ENCODE measurements at regions not wholly inside any gene's neighbourhood (a gene's known extent, or its start where the extent isn't known, plus 50 kb on each side); places are given as distances from the start of the nearest gene placed in this dataset.
A peak's percentile ranks its signal among the peaks of the same experiment; 100 is the strongest.
"Not testable (repeated sequence)": the region's sequence is repeated elsewhere in the genome, so short reads cannot be mapped to it uniquely, and the experiment has no call there.

DNA sequence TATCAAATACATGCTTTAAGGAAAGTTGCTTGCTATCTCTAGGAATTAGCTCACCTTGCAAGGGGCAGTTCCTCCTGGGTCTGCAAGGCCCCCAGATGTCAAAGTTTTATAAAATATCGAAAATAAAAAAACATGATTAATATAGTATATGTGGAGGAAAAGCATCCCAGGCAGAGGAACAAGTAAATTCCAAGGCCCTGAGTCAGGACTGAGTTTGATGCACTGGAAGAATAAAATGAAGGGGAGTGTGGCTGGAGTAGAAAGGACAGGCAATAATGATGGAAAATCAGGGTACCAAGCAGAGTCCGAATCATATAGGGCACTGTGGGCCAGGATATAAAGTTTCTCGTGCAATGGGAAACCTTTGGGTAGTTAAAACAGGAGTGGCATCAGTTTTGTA lies 112.4 kb upstream of the EEPD1 start:
- DNase-seq = no peak

DNA sequence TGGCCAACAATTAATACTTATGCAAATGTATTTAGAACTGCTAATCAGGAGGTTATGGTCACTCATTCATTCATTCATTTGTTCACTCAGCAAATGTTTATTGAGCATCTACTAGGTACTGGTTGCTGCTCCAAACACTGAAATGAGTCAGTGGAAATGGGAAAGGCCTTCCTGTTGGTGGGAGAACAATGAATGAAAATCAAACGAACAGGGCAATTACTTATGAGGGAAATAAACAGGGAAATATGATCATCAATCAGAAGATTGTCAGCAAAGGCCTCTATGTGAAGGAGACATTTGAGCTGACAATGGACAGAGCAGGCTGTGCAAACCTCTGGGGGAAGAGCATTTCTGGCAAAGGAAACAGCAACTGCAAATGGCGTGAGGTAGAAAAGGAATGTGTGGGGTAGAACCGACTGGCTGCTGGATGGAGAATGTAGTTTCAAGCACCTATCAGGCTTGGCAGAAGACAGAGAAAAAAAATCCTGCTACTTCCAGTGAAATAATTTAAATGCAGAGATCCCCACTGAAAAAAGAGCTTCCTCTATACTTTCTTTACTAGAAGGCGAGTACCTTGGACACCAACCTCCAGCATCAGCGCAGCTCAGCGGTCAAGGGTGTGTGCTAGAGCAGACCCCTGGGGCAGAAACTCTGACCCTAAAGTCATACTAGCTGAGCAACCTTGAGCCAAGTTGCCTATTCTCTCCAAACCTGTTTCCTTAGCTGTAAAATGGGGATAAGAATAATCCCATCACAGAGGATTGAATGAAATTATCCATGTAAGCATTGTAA lies 108.8 kb upstream of the EEPD1 start:
- no peak for DNase-seq

GRCh38 chr7:36045326-36045725 lies 107.7 kb upstream of the EEPD1 start:
- no peak for DNase-seq

GRCh38 chr7:36045830-36046341 lies 107.2 kb upstream of the EEPD1 start:
- DNase-seq = no peak

DNA sequence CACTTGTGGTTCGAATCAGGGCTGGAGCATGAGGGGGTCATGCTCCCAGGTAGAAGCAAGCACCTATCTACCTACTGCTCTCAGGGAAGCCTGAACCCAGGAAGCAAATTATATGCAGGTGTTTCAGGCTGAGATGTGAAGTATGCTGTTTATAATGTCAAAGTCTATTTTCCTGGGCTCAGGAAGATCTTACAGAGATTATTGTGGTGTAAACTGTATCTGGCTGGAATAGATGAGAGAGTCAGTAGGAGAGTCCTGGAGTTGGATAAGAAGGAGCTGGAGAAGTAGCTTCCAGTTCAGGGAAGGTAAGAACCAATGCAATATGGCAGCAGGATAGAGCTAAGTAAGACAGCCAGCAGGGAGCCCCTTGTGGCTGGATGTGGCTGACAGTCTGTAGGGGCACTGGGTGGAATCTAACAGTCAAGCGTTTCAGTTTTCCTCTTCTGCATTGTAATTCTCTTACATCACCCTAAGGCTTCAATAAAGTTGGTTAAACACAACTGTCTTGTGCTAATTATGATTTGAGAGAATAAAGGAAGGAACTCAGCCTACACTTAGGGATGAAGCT lies 105.9 kb upstream of the EEPD1 start:
- DNase-seq = peak; percentile 14

GRCh38 chr7:36048141-36048901 lies 104.7 kb upstream of the EEPD1 start:
- DNase-seq = no peak

- no peak for DNase-seq
Measured at GRCh38 chr7:36048902-36049240, 104.2 kb upstream of the EEPD1 start.

GRCh38 chr7:36051501-36051900 lies 101.6 kb upstream of the EEPD1 start:
- no peak for DNase-seq

- no peak for DNase-seq
Measured at GRCh38 chr7:36053589-36053988, 99.5 kb upstream of the EEPD1 start.

DNA sequence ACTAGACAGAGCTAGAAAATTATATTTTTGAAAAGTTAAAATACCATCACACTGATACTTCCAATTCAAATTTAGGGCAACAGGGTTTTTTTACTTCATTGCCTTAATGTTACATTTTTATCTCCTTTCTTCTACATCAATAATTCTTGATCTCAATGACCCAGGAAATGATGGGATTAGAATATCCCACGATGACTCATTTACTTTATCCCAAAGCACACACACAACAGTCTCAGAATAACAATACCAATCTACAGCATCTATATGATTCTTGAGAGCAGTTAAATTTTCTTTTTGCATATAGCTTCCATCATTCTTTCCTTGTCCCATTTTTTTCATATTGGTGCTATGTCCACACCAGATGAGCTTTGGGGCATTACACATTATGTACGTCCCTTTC lies 98.4 kb upstream of the EEPD1 start:
- DNase-seq = no peak

GRCh38 chr7:36055207-36055606 lies 97.8 kb upstream of the EEPD1 start:
- DNase-seq = no peak

- peak; percentile 44 for DNase-seq
Measured at GRCh38 chr7:36057323-36057722, 95.7 kb upstream of the EEPD1 start.

DNA sequence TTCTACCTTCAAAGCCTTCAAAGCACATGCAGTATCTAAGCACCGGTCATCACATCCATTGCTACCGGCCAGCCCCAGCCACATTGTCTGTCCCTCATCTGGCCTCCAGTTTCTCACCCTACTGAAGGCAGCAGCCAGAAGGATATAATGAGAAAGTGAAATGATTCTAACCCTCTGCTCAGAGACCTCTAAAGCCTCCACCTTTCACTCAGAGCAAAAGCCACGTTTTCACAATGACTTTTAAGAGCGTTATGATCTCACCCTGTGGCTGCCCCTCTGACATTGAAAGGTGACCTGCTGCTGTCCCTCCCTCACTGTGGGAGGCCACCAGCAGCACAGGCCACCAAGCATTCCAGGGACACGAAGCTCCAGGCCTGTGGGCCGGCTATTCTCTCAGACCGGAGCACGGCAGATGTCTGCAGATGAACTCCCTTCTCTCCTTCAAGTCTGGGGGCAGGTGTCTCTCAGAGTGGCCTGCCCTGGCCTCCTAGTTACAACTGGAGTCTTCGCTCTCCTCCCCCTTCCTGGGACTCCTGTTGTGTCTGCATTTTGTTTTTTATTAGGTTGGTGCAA lies 94.9 kb upstream of the EEPD1 start:
- no peak for DNase-seq

DNA sequence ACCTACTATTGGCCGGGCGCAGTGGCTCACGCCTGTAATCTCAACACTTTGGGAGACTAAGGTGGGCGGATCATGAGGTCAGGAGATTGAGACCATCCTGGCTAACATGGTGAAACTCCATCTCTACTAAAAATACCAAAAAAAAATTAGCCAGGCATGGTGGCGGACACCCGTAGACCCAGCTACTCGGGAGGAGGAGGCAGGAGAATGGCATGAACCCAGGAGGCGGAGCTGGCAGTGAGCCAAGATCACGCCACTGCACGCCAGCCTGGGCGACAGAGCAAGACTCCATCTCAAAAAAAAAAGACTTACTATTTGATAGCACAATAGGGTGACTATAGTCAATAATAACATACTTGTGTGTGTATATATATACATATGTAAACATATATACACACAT lies 92.7 kb upstream of the EEPD1 start:
- DNase-seq = not testable (repeated sequence)

DNA sequence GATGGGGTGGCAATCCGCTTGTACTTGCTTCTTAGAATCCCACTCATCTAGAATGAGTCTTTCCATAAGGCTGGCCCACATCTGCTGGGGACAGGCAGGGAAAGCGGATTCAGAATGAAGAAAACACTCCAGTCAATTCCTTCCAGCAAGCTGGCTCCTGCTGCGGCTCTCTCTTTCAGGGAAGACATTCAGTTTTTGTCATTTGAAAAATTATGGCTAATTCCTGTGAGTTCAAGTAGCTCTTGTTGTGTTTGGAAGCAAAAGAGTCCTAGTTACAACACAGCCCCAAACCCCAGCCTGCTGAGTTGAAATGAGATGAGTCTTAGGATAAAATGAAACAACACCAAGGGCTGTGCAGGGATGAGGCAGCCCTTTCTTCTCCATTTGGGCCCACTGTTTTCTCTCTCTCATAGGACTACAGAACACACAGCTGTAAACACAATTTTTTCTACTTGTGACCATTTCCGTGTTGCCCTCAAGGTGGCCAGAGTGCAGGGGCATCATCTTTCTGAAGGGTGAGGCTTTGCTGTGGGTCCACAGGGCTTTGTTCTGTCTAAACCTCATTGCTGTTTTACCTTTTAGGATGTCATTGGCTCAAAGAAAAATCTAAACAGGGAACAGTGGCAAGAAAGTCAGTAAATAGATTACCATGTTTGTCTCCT lies 90.8 kb upstream of the EEPD1 start:
- DNase-seq = no peak

- DNase-seq = no peak
Measured at GRCh38 chr7:36064676-36065075, 88.4 kb upstream of the EEPD1 start.

GRCh38 chr7:36065563-36066342 lies 87.3 kb upstream of the EEPD1 start:
- not testable (repeated sequence) for DNase-seq

- DNase-seq = no peak
Measured at GRCh38 chr7:36066343-36066664, 86.8 kb upstream of the EEPD1 start.

- DNase-seq = no peak
Measured at GRCh38 chr7:36070230-36070629, 82.8 kb upstream of the EEPD1 start.

DNA sequence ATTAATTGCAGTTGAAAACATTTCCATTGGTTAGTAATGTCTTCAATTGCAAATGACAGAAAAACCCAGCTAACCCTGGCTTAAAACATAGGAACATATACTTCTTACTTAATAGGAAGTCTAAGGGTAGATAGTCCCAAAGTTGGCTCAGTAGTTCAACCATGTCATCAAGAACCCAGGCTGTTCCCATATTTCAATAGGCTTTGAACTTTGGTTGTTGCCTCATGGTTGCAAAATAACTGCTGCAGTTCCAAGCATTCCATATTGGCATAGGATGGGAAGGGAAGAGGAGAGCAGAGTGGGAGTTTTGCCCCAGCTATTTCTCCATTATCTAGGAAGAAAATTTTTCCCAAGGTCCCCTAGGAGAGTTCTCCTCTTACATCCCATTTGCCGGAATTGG lies 81.4 kb upstream of the EEPD1 start:
- no peak for DNase-seq

DNA sequence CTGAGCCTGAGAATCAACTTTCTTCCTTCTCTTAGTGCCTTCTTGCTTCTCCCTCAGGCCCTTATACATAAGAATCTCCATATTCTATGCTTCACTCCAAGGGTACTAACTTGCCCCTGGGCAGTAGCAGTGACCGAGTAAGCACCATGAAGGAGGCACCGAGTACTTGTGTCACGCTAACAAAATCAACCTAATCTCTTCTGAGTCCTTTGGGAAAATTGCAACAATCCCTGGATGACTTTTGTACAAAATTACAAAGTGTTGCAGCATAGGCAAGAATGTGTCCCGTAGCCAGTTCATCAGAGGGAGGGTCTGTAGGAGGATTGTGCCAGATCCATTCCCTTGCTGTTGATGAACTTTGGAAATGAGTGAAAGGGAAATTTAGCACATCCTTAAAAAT lies 80.4 kb upstream of the EEPD1 start:
- no peak for DNase-seq

DNA sequence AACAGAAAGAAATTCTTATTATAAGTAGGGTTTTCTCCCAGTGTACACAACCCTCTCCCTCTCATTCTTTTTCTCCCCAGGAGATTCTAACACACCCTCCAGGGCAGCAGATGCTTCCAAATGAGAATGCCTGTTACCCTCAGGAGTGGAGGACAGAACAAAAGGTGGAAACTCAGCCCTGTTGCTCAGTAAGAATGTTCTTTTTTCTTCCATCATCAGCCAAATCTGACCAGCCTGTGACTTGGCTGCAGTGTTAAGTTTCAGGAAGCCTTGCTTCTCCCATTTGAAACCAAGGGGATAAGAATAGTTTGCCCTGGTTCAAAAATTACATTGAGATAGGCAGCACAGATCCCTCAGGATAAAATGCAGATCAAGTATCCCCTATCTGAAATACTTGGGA lies 77.5 kb upstream of the EEPD1 start:
- DNase-seq = no peak

Data from inflammatory macrophage treated with lipopolysaccharide for 4 hours (primary cell).